GM12878 (cell line): ENCODE measurements at regions not wholly inside any gene's neighbourhood (a gene's known extent, or its start where the extent isn't known, plus 50 kb on each side); places are given as distances from the start of the nearest gene placed in this dataset.

Source experiments
- CHD2 ChIP-seq: IDR thresholded peaks from 2 replicates; pipeline ENCODE4 v1.6.1; 2011; ENCODE audit warnings: low read depth, low read length, improper control_type of control experiment, borderline replicate concordance
- CREB1 ChIP-seq: IDR thresholded peaks from 2 replicates; pipeline ENCODE4 v1.6.1; 2012; ENCODE audit warnings: low read depth, mild to moderate bottlenecking, inconsistent platforms
- CTCF ChIP-seq, 3 experiments: IDR thresholded peaks in 2 of 3; conservative IDR thresholded peaks in 1 of 3; 2 replicates each; pipeline ENCODE4 v1.5.1; 2011; ENCODE audit warnings: low read depth in 3 of 3, low read length in 3 of 3, mild to moderate bottlenecking in 3 of 3, control low read depth in 2 of 3, moderate library complexity in 2 of 3, inconsistent platforms in 1 of 3, mixed read lengths in 1 of 3; ENCODE audit not compliant: control insufficient read depth in 2 of 3, insufficient read depth in 1 of 3; ENCODE audit errors: extremely low read depth in 1 of 3
- EP300 ChIP-seq, 2 experiments: fragments of 150-350 bp in 1 of 2; IDR thresholded peaks; 2 replicates each; pipeline ENCODE4 v1.6.1; 2011 to 2012; ENCODE audit warnings: low read depth in 2 of 2, low read length in 2 of 2, borderline replicate concordance in 1 of 2, improper control_type of control experiment in 1 of 2, inconsistent platforms in 1 of 2; ENCODE audit not compliant: control insufficient read depth in 1 of 2
- EZH2 ChIP-seq: IDR thresholded peaks from 2 replicates; pipeline ENCODE4 v1.6.1; 2012; ENCODE audit warnings: low read depth, mild to moderate bottlenecking, control low read depth, inconsistent platforms, low read length, borderline replicate concordance; ENCODE audit not compliant: control insufficient read depth
- FOXK2 ChIP-seq: fragments of 450-650 bp; IDR thresholded peaks from 2 replicates; pipeline ENCODE4 v1.6.1; 2017; ENCODE audit warnings: mild to moderate bottlenecking, moderate library complexity
- NR2F1 ChIP-seq: fragments of 450-650 bp; conservative IDR thresholded peaks from 2 replicates; pipeline ENCODE4 v1.6.1; 2017; ENCODE audit warnings: mild to moderate bottlenecking
- NRF1 ChIP-seq: conservative IDR thresholded peaks from 2 replicates; pipeline ENCODE4 v1.6.1; 2011; ENCODE audit warnings: mild to moderate bottlenecking, low read depth, low read length, improper control_type of control experiment
- POLR2AphosphoS5 ChIP-seq: IDR thresholded peaks from 2 replicates; pipeline ENCODE4 v1.6.1; 2011; ENCODE audit warnings: mild to moderate bottlenecking, low read length, inconsistent platforms
- REST ChIP-seq: IDR thresholded peaks from 2 replicates; pipeline ENCODE4 v1.6.1; 2012; ENCODE audit warnings: mild to moderate bottlenecking, low read depth, low read length
- TCF12 ChIP-seq: IDR thresholded peaks from 2 replicates; pipeline ENCODE4 v1.6.1; 2011; ENCODE audit warnings: low read depth, mild to moderate bottlenecking, low read length
- YBX1 ChIP-seq: fragments of 450-650 bp; IDR thresholded peaks from 2 replicates; pipeline ENCODE4 v1.6.1; 2016; ENCODE audit warnings: antibody characterized with exemption
- ZNF592 ChIP-seq: fragments of 450-650 bp; IDR thresholded peaks from 2 replicates; pipeline ENCODE4 v1.6.1; 2017; ENCODE audit warnings: mild to moderate bottlenecking, moderate library complexity

- TF ChIP-seq ZNF592 (no peak), TCF12 (no peak), CREB1 (no peak), CTCF (IDR thresholded peaks at IDR 0.05 in 2 of 3, conservative IDR thresholded peaks at IDR 0.05 in 1 of 3; ENCODE audit: control insufficient read depth in 2 of 3, extremely low read depth in 1 of 3, insufficient read depth in 1 of 3, low read depth in 3 of 3, low read length in 3 of 3) (no peak), CHD2 (no peak), REST (no peak), POLR2AphosphoS5 (no peak), FOXK2 (no peak), NRF1 (no peak), EZH2 (no peak), NR2F1 (no peak), EP300 (IDR thresholded peaks at IDR 0.05; ENCODE audit: borderline replicate concordance in 1 of 2, control insufficient read depth in 1 of 2, low read depth in 2 of 2, low read length in 2 of 2) (no peak), YBX1 (no peak)
These were observed 318.4 kb downstream of the SLC6A15 start for GRCh38 chr12:84594157-84594556.
